ENCODE measurements at regions not wholly inside any gene's neighbourhood (a gene's known extent, or its start where the extent isn't known, plus 50 kb on each side); places are given as distances from the start of the nearest gene placed in this dataset.

- Mint-ChIP-seq H3K27ac (ENCODE audit: unreplicated experiment) (no peak overlapping the region), H3K36me3 (ENCODE audit: low read depth) (peaks cover 14% of the 10 kb centered on the region), H3K27me3 (ENCODE audit: low read depth) (no peaks in the 10 kb centered on the region), H3K4me3 (ENCODE audit: unreplicated experiment) (no peak overlapping the region), H3K4me1 (ENCODE audit: low read depth) (peaks cover 5% of the 10 kb centered on the region), H3K9me3 (ENCODE audit: low read depth) (peaks cover 30% of the 10 kb centered on the region)
- DNase-seq (ENCODE audit: low spot score): no peak
- TF ChIP-seq CTCF (IDR thresholded peaks at IDR 0.05): no peak
These were observed 117.9 kb upstream of the VEGFC start for GRCh38 chr4:176910646-176911045.

DNA sequence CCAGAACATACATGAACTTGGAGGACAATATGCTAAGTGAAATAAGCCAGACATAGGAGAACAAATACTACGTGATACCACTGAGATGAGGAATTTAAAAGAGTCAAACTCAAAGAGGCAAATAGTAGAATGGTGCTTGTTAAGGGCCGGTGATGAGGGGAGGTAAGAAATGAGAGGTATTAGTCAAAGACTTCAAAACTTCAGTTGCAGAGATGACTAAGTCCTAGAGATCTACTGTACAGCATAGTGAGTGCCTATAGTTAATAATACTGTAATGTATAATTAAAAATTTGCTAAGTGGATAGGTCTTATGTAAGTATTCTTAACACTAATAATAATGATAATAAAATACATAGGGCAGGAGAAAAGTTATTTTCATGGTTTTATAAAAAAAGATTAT is 126.9 kb upstream of the VEGFC start:
- no peak overlapping the region for H3K4me3 Mint-ChIP-seq (ENCODE audit: unreplicated experiment)
- H3K36me3 Mint-ChIP-seq (ENCODE audit: low read depth): peaks cover 4% of the 10 kb centered on the region
- no peak for TF ChIP-seq CTCF (IDR thresholded peaks at IDR 0.05)
- DNase-seq (ENCODE audit: low spot score): no peak
- H3K27me3 Mint-ChIP-seq (ENCODE audit: low read depth): no peaks in the 10 kb centered on the region
- H3K4me1 Mint-ChIP-seq (ENCODE audit: low read depth): peaks cover 7% of the 10 kb centered on the region
- peaks cover 20% of the 10 kb centered on the region for H3K9me3 Mint-ChIP-seq (ENCODE audit: low read depth)
- H3K27ac Mint-ChIP-seq (ENCODE audit: unreplicated experiment): no peak overlapping the region

DNA sequence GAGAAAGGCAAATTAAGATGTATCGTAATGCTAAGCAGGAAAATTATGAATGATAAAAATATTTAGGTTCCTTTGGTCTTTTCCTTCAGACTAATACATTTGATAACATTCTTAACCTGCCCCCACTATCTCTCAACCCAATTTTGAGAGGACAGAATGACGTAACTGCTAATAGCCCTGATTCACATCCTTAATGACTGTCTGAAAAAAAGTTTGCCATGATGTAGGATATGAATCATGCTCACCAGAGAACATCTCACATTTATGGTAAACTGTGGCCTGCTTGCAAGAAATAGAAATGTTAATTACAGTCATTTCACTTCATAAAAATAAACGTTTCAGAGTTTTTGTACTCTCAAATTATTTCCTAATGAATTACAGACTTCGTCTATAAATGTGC is 128.0 kb upstream of the VEGFC start:
- no peaks in the 10 kb centered on the region for H3K27me3 Mint-ChIP-seq (ENCODE audit: low read depth)
- H3K27ac Mint-ChIP-seq (ENCODE audit: unreplicated experiment): no peak overlapping the region
- H3K4me3 Mint-ChIP-seq (ENCODE audit: unreplicated experiment): no peak overlapping the region
- DNase-seq (ENCODE audit: low spot score): no peak
- H3K9me3 Mint-ChIP-seq (ENCODE audit: low read depth): peaks cover 10% of the 10 kb centered on the region
- peaks cover 7% of the 10 kb centered on the region for H3K4me1 Mint-ChIP-seq (ENCODE audit: low read depth)
- peaks cover 3% of the 10 kb centered on the region for H3K36me3 Mint-ChIP-seq (ENCODE audit: low read depth)
- no peak for TF ChIP-seq CTCF (IDR thresholded peaks at IDR 0.05)

GRCh38 chr4:176921256-176921655 is 128.5 kb upstream of the VEGFC start:
- no peaks in the 10 kb centered on the region for H3K27me3 Mint-ChIP-seq (ENCODE audit: low read depth)
- DNase-seq (ENCODE audit: low spot score): no peak
- H3K9me3 Mint-ChIP-seq (ENCODE audit: low read depth): peaks cover 6% of the 10 kb centered on the region
- H3K4me1 Mint-ChIP-seq (ENCODE audit: low read depth): peaks cover 7% of the 10 kb centered on the region
- no peaks in the 10 kb centered on the region for H3K36me3 Mint-ChIP-seq (ENCODE audit: low read depth)
- TF ChIP-seq CTCF (IDR thresholded peaks at IDR 0.05): no peak
- no peak overlapping the region for H3K27ac Mint-ChIP-seq (ENCODE audit: unreplicated experiment)
- H3K4me3 Mint-ChIP-seq (ENCODE audit: unreplicated experiment): no peak overlapping the region

- no peak for DNase-seq (ENCODE audit: low spot score)
- Mint-ChIP-seq H3K27ac (ENCODE audit: unreplicated experiment) (no peak overlapping the region), H3K4me3 (ENCODE audit: unreplicated experiment) (no peak overlapping the region), H3K9me3 (ENCODE audit: low read depth) (no peaks in the 10 kb centered on the region), H3K4me1 (ENCODE audit: low read depth) (peaks cover 16% of the 10 kb centered on the region), H3K36me3 (ENCODE audit: low read depth) (no peaks in the 10 kb centered on the region), H3K27me3 (ENCODE audit: low read depth) (no peaks in the 10 kb centered on the region)
- no peak for TF ChIP-seq CTCF (IDR thresholded peaks at IDR 0.05)
These were observed 131.5 kb upstream of the VEGFC start for GRCh38 chr4:176924238-176924637.
